Astrocyte (in vitro differentiated cells and primary cell): ENCODE measurements at regions not wholly inside any gene's neighbourhood (a gene's known extent, or its start where the extent isn't known, plus 50 kb on each side); places are given as distances from the start of the nearest gene placed in this dataset.

Experiments
- DNase-seq: peaks from one replicate; pipeline ENCODE4 v3.0.0-alpha.2; 2010; ENCODE audit warnings: low read depth
- FAIRE-seq: peaks from 2 replicates; lab custom pipeline; 2011; peaks lifted over from hg19 to GRCh38; lab: Jason Lieb, UNC
- H2AFZ ChIP-seq: 2 replicates; pipeline ENCODE4 v1.6.0; 2012; ENCODE audit warnings: low read depth, low read length, inconsistent platforms
- H3K27ac ChIP-seq: 2 replicates; pipeline ENCODE4 v1.5.1; 2011; ENCODE audit warnings: low read depth, low read length, inconsistent platforms
- H3K27me3 ChIP-seq: 2 replicates; pipeline ENCODE4 v1.6.0; 2011; ENCODE audit warnings: low read length, inconsistent platforms; ENCODE audit not compliant: insufficient read depth
- H3K36me3 ChIP-seq: 2 replicates; pipeline ENCODE4 v1.5.1; 2011; ENCODE audit warnings: low read length, inconsistent platforms; ENCODE audit not compliant: insufficient read depth
- H3K4me1 ChIP-seq: 2 replicates; pipeline ENCODE4 v1.5.1; 2011; ENCODE audit warnings: low read length, inconsistent platforms; ENCODE audit not compliant: insufficient read depth
- H3K4me2 ChIP-seq: 2 replicates; pipeline ENCODE4 v1.6.0; 2012; ENCODE audit warnings: low read length, inconsistent platforms
- H3K4me3 ChIP-seq: 2 replicates; pipeline ENCODE4 v1.5.1; 2011; ENCODE audit warnings: low read depth, mild to moderate bottlenecking, low read length, inconsistent platforms; ENCODE audit not compliant: insufficient read depth
- H3K79me2 ChIP-seq: 2 replicates; pipeline ENCODE4 v1.6.0; 2012; ENCODE audit warnings: mild to moderate bottlenecking, low read length, inconsistent platforms; ENCODE audit not compliant: insufficient read depth
- H3K9ac ChIP-seq: 2 replicates; pipeline ENCODE4 v1.6.0; 2012; ENCODE audit warnings: mild to moderate bottlenecking, low read length, inconsistent platforms
- H3K9me3 ChIP-seq: 2 replicates; pipeline ENCODE4 v1.5.1; 2012; ENCODE audit warnings: low read depth, mild to moderate bottlenecking, low read length, inconsistent platforms; ENCODE audit not compliant: insufficient read depth
- H4K20me1 ChIP-seq: 2 replicates; pipeline ENCODE4 v1.6.0; 2012; ENCODE audit warnings: low read length, inconsistent platforms; ENCODE audit not compliant: insufficient read depth
- H3K27ac Mint-ChIP-seq: one replicate; pipeline ENCODE4 v1.8.0; 2021; ENCODE audit warnings: mild to moderate bottlenecking, mixed read lengths; ENCODE audit not compliant: unreplicated experiment
- H3K27me3 Mint-ChIP-seq: one replicate; pipeline ENCODE4 v1.8.0; 2021; ENCODE audit warnings: low read depth, mixed read lengths; ENCODE audit not compliant: unreplicated experiment
- H3K36me3 Mint-ChIP-seq: one replicate; pipeline ENCODE4 v1.8.0; 2021; ENCODE audit warnings: low read depth, mixed read lengths; ENCODE audit not compliant: unreplicated experiment
- H3K4me1 Mint-ChIP-seq: one replicate; pipeline ENCODE4 v1.8.0; 2021; ENCODE audit warnings: low read depth, mixed read lengths; ENCODE audit not compliant: unreplicated experiment
- H3K4me3 Mint-ChIP-seq: one replicate; pipeline ENCODE4 v1.8.0; 2021; ENCODE audit warnings: mild to moderate bottlenecking, moderate library complexity, mixed read lengths; ENCODE audit not compliant: unreplicated experiment
- H3K9me3 Mint-ChIP-seq: one replicate; pipeline ENCODE4 v1.8.0; 2021; ENCODE audit warnings: mild to moderate bottlenecking, mixed read lengths; ENCODE audit not compliant: unreplicated experiment
- EZH2 ChIP-seq: IDR thresholded peaks from 2 replicates; pipeline ENCODE4 v1.6.1; 2012; ENCODE audit warnings: mild to moderate bottlenecking, low read length, inconsistent platforms; ENCODE audit not compliant: insufficient read depth
- TF ChIP-seq, protein P1 (sequence below): IDR thresholded peaks from 2 replicates; pipeline ENCODE4 v1.5.1; 2011; ENCODE audit warnings: low read depth, mild to moderate bottlenecking, inconsistent platforms, low read length, moderate library complexity; ENCODE audit not compliant: insufficient read depth

DNA sequence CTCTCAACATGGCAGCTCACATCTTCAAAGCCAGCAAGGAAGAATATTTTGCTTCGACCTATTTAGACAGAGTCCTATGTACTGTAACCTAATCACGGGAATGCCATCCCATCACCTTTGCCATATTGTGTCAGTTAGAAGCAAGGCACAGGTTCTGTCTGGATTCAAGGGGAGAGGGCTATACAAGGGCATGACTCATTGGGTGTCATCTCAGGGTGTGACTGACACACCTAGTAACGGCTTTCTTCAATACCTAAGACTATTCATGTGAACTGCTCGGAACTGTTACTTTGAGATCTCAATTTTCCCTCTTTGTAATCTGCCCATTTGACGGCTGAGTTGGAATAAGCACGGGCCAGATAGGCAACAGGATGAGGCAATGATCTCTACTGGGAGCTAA, 135.6 kb upstream of the HDGFL1 start:
- H3K27ac ChIP-seq: no peak overlapping the region
- Mint-ChIP-seq H3K27ac (no peak overlapping the region), H3K36me3 (no peaks in the 10 kb centered on the region), H3K9me3 (no peaks in the 10 kb centered on the region), H3K4me1 (no peaks in the 10 kb centered on the region), H3K4me3 (no peak overlapping the region), H3K27me3 (no peaks in the 10 kb centered on the region)
- no peaks in the 10 kb centered on the region for H3K4me1 ChIP-seq
- H3K9me3 ChIP-seq: no peaks in the 10 kb centered on the region
- H4K20me1 ChIP-seq: no peaks in the 10 kb centered on the region
- H3K36me3 ChIP-seq: no peaks in the 10 kb centered on the region
- H3K4me3 ChIP-seq: no peak overlapping the region
- FAIRE-seq (no peak), DNase-seq (no peak)
- no peaks in the 10 kb centered on the region for H3K79me2 ChIP-seq
- no peak overlapping the region for H3K4me2 ChIP-seq
- no peaks in the 10 kb centered on the region for H3K27me3 ChIP-seq
- H3K9ac ChIP-seq: no peak overlapping the region
- H2AFZ ChIP-seq: no peak overlapping the region
- TF ChIP-seq EZH2: no peak
- TF ChIP-seq, protein P1, sequence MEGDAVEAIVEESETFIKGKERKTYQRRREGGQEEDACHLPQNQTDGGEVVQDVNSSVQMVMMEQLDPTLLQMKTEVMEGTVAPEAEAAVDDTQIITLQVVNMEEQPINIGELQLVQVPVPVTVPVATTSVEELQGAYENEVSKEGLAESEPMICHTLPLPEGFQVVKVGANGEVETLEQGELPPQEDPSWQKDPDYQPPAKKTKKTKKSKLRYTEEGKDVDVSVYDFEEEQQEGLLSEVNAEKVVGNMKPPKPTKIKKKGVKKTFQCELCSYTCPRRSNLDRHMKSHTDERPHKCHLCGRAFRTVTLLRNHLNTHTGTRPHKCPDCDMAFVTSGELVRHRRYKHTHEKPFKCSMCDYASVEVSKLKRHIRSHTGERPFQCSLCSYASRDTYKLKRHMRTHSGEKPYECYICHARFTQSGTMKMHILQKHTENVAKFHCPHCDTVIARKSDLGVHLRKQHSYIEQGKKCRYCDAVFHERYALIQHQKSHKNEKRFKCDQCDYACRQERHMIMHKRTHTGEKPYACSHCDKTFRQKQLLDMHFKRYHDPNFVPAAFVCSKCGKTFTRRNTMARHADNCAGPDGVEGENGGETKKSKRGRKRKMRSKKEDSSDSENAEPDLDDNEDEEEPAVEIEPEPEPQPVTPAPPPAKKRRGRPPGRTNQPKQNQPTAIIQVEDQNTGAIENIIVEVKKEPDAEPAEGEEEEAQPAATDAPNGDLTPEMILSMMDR: no peak

DNA sequence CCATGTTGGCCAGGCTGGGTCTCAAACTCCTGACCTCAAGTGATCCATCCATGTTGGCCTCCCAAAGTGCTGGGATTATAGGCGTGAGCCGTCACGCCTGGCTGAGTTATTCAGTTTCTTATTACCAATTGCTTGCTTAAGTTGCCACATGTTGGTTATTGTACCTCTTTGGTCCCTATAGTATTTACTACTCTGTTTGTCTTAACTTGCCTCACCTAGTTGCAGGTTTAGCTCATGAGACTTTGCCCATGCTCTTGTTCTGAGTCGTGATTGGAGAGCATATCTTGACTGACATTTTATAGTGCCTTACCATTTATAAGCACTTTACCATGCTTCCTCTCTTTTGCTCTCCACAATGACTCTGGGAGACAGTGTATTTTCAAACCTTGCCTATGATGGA, 134.2 kb upstream of the HDGFL1 start:
- TF ChIP-seq, protein P1: no peak
- TF ChIP-seq EZH2: no peak
- H3K27me3 ChIP-seq: no peaks in the 10 kb centered on the region

DNA sequence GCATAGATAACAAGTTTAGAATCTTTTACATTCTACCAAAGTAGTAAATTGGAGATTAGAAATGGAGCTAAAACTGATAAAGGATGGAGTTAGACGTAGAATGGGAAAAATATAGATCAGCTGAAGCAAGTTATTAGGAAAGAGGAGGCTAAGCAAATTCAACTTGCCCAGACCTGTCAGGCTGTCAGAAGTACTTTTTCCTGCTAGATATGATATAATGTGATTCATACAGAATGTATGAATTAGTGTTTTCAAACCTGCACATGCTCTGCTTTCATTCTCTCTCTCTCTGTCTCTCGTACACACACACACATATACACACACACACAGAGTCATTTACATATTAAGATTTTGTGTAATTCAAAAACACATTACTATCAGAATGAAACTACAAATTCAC, 133.2 kb upstream of the HDGFL1 start:
- no peaks in the 10 kb centered on the region for H4K20me1 ChIP-seq
- no peaks in the 10 kb centered on the region for H3K36me3 ChIP-seq
- FAIRE-seq (no peak), DNase-seq (no peak)
- no peaks in the 10 kb centered on the region for H3K4me1 Mint-ChIP-seq
- H3K9me3 ChIP-seq: no peaks in the 10 kb centered on the region
- no peak overlapping the region for H2AFZ ChIP-seq
- H3K4me1 ChIP-seq: no peaks in the 10 kb centered on the region
- no peaks in the 10 kb centered on the region for H3K79me2 ChIP-seq
- no peak overlapping the region for H3K27ac Mint-ChIP-seq
- H3K4me3 ChIP-seq: no peak overlapping the region
- no peak overlapping the region for H3K27ac ChIP-seq
- TF ChIP-seq, protein P1: no peak
- no peak for TF ChIP-seq EZH2
- H3K9ac ChIP-seq: no peak overlapping the region
- no peaks in the 10 kb centered on the region for H3K27me3 Mint-ChIP-seq
- H3K4me2 ChIP-seq: no peak overlapping the region
- no peaks in the 10 kb centered on the region for H3K36me3 Mint-ChIP-seq
- H3K4me3 Mint-ChIP-seq: no peak overlapping the region
- no peaks in the 10 kb centered on the region for H3K27me3 ChIP-seq
- no peaks in the 10 kb centered on the region for H3K9me3 Mint-ChIP-seq

More for the DNA sequence above, 134.2 kb upstream of the HDGFL1 start:
- no peak overlapping the region for H3K4me2 ChIP-seq
- H4K20me1 ChIP-seq: no peaks in the 10 kb centered on the region
- DNase-seq: no peak
- Mint-ChIP-seq H3K36me3 (no peaks in the 10 kb centered on the region), H3K27ac (no peak overlapping the region), H3K4me3 (no peak overlapping the region), H3K9me3 (no peaks in the 10 kb centered on the region), H3K27me3 (no peaks in the 10 kb centered on the region), H3K4me1 (no peaks in the 10 kb centered on the region)
- H3K27ac ChIP-seq: no peak overlapping the region
- H3K36me3 ChIP-seq: no peaks in the 10 kb centered on the region
- no peaks in the 10 kb centered on the region for H3K4me1 ChIP-seq
- H3K79me2 ChIP-seq: no peaks in the 10 kb centered on the region
- no peak for FAIRE-seq
- H3K9me3 ChIP-seq: no peaks in the 10 kb centered on the region
- H2AFZ ChIP-seq: no peak overlapping the region
- no peak overlapping the region for H3K9ac ChIP-seq
- no peak overlapping the region for H3K4me3 ChIP-seq
